ENCODE measurements at regions not wholly inside any gene's neighbourhood (a gene's known extent, or its start where the extent isn't known, plus 50 kb on each side); places are given as distances from the start of the nearest gene placed in this dataset.
A peak's percentile ranks its signal among the peaks of the same experiment; 100 is the strongest.

GRCh38 chr15:94844538-94845389, 613.4 kb downstream of the MCTP2 start (continued):
- TF ChIP-seq SALL1 (CRISPR knock-in tag; IDR thresholded peaks at IDR 0.05) = peak; percentile 81
- TF ChIP-seq NFRKB (IDR thresholded peaks at IDR 0.05) = no peak
- no peak for TF ChIP-seq GMEB1 (CRISPR knock-in tag; IDR thresholded peaks at IDR 0.05; ENCODE audit: borderline replicate concordance)
- no peak for TF ChIP-seq ZC3H4 (CRISPR knock-in tag; IDR thresholded peaks at IDR 0.05; ENCODE audit: borderline replicate concordance)
- TF ChIP-seq AHR (CRISPR knock-in tag; IDR thresholded peaks at IDR 0.05) = peak; percentile 11; the same call in 1 of the 2 replicates
- TF ChIP-seq KMT2B (CRISPR knock-in tag; IDR thresholded peaks at IDR 0.05) = no peak
- TF ChIP-seq IKZF1 (IDR thresholded peaks at IDR 0.05) = no peak
- 0 out of 2 replicates have a peak, but pooled peaks have one; percentile 23 for TF ChIP-seq ZNF430 (CRISPR knock-in tag; IDR thresholded peaks at IDR 0.05)
- TF ChIP-seq, protein P1, sequence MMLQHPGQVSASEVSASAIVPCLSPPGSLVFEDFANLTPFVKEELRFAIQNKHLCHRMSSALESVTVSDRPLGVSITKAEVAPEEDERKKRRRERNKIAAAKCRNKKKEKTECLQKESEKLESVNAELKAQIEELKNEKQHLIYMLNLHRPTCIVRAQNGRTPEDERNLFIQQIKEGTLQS (CRISPR knock-in tag; IDR thresholded peaks at IDR 0.05) = no peak; the same call in 1 of the 2 replicates
- TF ChIP-seq ZBTB42 (CRISPR knock-in tag; IDR thresholded peaks at IDR 0.05) = no peak
- 0 out of 2 replicates have a peak, but pooled peaks have one; percentile 40 for TF ChIP-seq ZNF761 (CRISPR knock-in tag; conservative IDR thresholded peaks at IDR 0.05)
- TF ChIP-seq ZFP36L2 (CRISPR knock-in tag; IDR thresholded peaks at IDR 0.05) = no peak
- 0 out of 2 replicates have a peak, but pooled peaks have one; percentile 46 for TF ChIP-seq ZSCAN21 (CRISPR knock-in tag; IDR thresholded peaks at IDR 0.05; ENCODE audit: borderline replicate concordance)
- no peak for TF ChIP-seq KLF6 (CRISPR knock-in tag; IDR thresholded peaks at IDR 0.05)
- TF ChIP-seq IRF9 (CRISPR knock-in tag; IDR thresholded peaks at IDR 0.05; ENCODE audit: borderline replicate concordance) = peak; percentile 57; the same call in 1 of the 2 replicates
- no peak for TF ChIP-seq SMAD1 (CRISPR knock-in tag; IDR thresholded peaks at IDR 0.05; ENCODE audit: borderline replicate concordance, low read depth)
- TF ChIP-seq ZNF274 (CRISPR knock-in tag; IDR thresholded peaks at IDR 0.05) = no peak
- TF ChIP-seq KDM2A (CRISPR knock-in tag; IDR thresholded peaks at IDR 0.05; ENCODE audit: borderline replicate concordance, low read depth) = peak; percentile 25; the same call in 1 of the 2 replicates
- no peak for TF ChIP-seq ZNF205 (CRISPR knock-in tag; IDR thresholded peaks at IDR 0.05)
- no peak for TF ChIP-seq TAF15 (IDR thresholded peaks at IDR 0.05; ENCODE audit: low read depth, low read length, poor library complexity, severe bottlenecking)
- TF ChIP-seq ONECUT2 (CRISPR knock-in tag; IDR thresholded peaks at IDR 0.05) = no peak
- no peak for TF ChIP-seq ZNF20 (CRISPR knock-in tag; IDR thresholded peaks at IDR 0.05)
- TF ChIP-seq CEBPG (CRISPR knock-in tag; IDR thresholded peaks at IDR 0.05) = no peak
- TF ChIP-seq MBD4 (IDR thresholded peaks at IDR 0.05; ENCODE audit: borderline replicate concordance, low read length) = no peak
- TF ChIP-seq HNF4A (CRISPR knock-in tag; IDR thresholded peaks at IDR 0.05) = peak; percentile 78
- TF ChIP-seq STAG1 (CRISPR knock-in tag; IDR thresholded peaks at IDR 0.05) = no peak; the same call in 1 of the 2 replicates
- no peak for TF ChIP-seq ZNF598 (CRISPR knock-in tag; IDR thresholded peaks at IDR 0.05; ENCODE audit: borderline replicate concordance)
- no peak for TF ChIP-seq ZNF724P (CRISPR knock-in tag; IDR thresholded peaks at IDR 0.05; ENCODE audit: borderline replicate concordance)
- no peak for TF ChIP-seq WIZ (CRISPR knock-in tag; IDR thresholded peaks at IDR 0.05)
